HG02588 (cell line): ENCODE measurements at regions not wholly inside any gene's neighbourhood (a gene's known extent, or its start where the extent isn't known, plus 50 kb on each side); places are given as distances from the start of the nearest gene placed in this dataset.
"Not testable (repeated sequence)": the region's sequence is repeated elsewhere in the genome, so short reads cannot be mapped to it uniquely, and the experiment has no call there.

Experiments used
- ATAC-seq: cut with Tn5 transposase; IDR thresholded peaks from one replicate; pipeline ENCODE4 v1.9.1; 2021; ENCODE audit warnings: mild to moderate bottlenecking, moderate library complexity; ENCODE audit not compliant: unreplicated experiment

DNA sequence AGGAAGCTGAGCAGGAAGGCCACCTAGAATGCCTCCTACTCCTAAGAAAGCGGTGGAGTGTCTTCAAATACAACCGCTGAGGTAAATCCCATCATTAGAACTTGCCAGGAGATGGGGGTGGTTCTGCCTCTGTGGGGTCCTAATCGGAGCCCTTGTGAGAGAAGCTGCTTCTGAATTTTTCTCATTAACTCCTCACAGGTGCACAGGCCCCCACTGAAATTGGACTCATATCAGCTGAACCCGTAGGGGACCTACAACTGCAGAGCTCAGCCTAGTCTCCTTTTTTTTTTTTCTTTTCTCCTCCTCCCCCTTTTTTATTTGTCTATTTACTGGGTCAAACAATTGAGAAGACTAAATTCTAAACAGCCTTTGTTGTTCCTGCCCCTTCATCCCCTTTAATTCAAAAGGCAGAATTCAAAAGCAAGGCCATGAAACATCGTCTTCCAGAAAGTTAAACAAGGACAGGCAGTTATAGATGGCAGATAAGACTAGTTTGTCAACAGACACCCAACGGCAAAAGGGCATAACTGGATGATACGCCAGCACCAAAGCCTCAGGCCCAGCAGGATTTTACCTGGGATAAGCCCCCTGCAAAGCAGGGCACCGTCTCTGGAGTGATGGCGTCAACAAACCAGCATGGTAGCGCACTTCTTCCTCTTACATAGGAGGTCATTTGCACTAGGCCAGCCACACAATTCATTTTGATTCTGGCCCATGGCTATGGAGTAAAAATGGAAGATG, 213.7 kb upstream of the HES1 start:
- ATAC-seq: no peak

DNA sequence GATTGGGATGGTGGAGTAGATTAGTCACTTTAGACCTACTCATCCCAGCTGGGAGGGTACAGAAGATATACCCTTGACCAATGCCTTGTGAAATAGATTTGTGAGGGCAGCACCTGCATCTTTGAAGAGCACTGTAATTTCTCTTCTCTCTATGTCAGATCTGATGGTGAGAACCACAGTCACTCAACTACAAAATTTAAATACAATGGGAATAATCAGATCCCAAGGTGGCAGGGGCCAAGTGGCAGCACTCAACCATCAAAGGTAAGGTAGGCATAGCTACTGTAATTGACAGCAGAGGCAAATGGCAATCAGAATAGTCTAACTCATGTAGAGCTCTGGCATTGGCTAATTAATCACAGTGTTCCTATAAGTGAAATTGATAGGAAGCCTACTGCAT, 212.0 kb upstream of the HES1 start:
- not testable (repeated sequence) for ATAC-seq

DNA sequence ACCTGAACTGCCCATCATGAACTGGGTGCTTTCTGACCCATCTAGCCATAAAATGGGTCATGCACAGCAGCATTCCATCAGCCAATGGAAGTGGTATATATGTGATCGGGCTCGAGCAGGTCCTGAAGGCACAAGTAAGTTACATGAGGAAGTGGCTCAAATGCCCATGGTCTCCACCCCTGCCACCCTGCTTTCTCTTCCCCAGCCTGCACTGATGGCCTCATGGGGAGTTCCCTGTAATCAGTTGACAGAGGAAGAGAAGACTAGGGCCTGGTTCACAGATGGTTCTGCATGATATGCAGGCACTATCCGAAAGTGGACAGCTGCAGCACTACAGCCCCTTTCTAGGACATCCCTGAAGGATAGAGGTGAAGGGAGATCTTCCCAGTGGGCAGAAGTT, 209.9 kb upstream of the HES1 start:
- not testable (repeated sequence) for ATAC-seq

DNA sequence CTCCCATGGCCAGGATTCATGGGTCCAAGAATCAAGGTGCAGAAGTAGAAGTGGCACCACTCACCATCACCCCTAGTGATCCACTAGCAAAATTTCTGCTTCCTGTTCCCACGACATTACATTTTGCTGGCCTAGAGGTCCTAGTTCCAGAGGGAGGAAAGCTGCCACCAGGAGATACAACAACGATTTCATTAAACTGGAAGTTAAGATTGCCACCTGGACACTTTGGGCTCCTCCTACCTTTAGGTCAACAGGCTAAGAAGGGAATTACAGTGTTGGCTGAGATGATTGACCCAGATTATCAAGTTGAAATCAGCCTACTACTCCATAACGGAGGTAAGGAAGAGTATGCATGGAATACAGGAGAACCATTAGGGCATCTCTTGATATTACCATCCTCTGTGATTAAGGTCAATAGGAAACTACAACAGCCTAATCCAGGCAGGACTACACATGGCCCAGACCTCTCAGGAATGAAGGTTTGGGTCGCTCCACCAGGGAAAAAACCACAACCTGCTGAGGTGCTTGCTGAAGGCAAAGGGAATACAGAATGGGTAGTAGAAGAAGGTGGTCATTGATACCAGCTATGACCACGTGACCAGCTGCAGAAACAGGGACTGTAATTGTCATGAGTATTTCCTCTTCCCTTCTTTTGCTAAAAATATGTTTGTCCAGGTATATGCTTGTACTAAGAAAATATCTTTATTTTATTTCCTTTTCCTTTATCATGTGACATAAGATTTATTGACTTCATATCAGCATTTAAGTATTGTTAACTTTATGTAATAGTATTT, 208.3 kb upstream of the HES1 start:
- ATAC-seq: not testable (repeated sequence)

DNA sequence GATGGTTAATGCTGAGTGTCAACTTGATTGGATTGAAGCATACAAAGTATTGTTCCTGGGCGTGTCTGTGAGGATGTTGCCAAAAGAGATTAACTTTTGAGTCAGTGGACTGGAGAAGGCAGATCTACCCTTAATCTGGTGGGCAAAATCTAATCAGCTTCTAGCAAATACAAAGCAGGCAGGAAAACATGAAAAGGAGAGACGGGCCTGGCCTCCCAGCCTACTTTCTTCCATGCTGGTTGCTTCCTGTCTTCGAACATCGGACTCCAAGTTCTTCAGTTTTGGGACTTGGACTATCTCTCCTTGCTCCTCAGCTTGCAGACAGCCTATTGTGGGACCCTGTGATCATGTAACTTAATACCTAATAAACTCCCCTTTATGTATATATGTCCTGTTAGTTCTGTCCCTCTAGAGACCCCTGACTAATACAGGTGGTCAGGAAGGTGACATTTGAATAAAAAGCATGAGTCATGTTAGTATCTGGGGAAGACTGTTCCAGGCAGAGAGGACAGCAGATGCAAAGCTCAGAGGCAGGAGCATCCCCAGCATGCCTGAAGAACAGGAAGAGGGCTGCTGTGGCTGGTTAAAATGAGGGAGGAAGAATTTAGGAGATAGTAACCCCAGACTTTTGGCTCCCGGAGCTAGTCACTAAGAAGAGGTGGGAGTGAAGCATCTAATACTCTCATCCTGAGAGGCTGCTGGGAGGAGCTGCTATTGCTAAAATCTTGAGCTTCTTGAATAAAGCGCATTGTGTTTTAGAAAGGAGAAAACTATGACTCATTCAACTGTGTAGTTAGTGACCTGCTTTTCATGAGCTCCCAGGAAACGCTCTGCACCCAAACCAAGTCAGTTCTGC, 207.4 kb upstream of the HES1 start:
- no peak for ATAC-seq

DNA sequence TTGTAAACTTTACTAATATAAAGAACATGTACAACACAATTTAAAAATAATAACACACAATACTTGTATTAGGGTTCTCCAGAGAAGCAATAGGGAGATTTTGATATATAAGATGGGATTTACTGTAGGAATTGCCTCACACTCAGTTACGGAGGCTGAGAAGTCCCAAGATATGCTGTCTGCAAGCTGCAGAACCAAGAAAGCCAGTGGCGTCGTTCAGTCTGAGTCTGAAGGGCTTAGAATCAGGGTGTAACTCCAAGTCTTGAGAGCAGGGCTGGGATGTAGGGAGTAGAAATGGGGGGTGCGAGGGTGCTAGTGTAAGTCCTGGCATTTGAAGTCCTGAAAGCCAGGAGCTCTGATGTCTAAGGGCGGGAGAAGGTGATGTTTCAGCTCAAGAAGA, 206.6 kb upstream of the HES1 start:
- ATAC-seq: no peak

DNA sequence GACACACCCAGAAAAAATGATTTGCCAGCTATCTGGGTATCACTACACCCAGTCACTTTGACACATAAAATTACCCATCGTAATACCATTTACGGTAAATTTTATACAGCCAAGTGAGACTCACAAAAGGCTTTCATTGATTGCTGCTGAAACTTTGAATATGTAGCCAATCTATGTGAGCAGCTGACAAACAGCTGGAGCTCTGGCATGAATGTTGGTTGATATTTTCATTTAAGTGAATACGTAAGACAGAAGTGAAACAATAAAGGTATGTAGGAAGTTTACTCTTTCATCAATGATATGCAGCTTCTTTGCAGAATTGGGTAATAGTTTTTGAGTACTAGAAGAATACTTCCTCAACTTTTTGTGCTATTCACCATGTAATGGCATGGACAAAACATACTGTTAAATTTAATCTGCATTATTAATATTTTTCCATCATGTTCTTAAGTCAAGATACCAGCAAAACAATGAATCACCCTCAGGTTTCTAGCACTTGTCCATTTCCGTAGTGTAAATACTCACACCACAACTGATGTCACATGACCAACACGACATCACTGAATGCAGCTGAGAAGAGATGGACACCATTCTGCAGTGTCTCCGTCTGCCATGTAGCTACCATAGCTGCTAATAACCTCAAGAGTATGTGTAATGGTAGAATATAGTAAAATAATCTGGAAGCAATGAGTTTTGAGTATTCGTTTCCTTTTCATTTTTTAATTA, 205.9 kb upstream of the HES1 start:
- ATAC-seq: no peak

DNA sequence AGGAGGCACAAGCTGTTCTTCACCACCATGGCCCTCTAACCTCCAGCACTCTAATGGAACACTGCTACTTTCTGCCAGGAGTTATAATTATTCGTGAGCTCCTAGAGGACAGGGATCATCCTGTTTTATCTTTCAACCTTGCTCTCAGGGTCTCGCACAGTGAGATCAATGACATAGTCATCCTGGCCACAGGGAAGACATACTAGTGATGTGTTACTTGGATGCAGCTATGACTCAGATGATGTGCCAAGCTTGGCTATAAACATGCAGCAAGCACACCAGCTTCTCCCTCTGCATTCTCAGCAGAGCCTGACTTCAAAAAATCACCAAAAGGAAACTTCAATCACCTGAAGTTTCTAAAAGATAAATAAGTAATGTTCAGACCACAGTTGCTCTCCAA, 203.8 kb upstream of the HES1 start:
- ATAC-seq: no peak

DNA sequence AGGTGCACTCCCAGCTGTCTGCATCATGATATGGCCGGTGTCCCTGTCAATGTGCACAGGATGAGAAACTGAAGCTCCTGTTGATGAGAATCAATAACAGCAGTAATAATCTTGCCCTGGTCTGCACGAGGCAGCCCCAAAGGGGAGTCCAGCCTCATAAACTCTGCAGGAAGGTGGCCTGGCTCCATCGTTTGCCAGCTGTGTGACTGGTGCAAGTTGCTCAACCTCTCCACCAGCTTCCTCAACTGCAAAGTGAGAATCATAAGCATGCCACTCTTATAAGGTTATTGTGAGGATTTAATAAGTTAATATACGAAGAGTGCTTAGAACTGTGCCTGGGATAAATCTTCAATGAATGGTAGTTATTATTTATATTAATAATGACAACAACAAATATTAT, 203.4 kb upstream of the HES1 start:
- ATAC-seq: no peak

DNA sequence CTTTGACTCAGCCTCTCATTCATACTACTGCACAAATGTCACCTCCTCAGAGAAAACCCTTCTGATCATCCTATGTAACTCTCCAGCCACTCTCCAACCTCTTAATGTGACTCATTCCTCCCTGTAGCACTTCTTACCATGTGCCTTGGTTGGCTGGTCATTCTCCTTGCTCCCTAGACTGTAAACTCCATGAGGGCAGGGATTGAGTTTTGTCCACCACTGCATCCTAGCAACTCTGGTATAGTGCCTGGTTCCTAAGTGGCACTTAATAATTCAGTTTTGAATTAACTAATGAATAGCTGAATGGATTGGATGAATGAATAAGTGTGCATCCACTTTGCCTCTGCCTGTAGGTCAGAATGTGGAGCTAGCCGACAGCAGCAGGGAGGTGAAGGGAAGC, 202.5 kb upstream of the HES1 start:
- ATAC-seq: no peak

DNA sequence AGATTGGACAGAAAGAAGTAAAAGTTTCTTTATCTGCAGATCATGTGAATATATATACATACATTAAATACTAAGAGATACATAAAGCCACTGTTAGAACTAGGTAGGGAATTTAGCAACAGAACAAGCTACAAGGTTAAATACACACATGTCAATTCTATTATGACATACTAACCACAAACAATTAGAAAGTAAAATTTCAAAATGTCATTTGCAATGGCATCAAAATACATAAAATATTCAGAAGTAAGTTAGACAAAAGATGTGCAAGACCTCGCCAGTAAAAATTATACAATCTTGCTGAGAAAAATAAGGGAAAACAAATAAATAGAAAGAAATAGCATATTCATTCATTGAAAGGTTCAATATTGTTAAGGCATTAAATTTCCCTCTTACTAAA, 200.0 kb upstream of the HES1 start:
- ATAC-seq: no peak

DNA sequence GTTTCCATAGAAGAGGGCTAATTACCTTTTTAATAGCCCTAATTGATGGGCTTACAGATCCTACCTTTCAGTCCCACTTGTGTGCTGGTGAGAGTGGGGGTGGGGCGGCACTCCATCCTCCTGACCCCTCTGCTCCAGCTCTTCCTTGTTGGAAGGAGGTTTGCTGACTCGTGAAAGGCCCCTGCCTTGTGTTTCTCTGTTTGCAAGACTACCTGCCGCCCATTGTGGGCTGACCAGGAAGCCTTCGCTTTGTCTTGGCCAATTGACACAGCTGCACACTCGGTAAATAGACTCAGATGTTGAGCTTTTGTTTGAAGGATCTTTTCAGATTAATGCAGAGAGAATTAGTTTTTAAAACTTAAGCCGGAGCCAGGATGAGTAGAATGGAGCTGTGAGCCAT, 197.3 kb upstream of the HES1 start:
- ATAC-seq: no peak

DNA sequence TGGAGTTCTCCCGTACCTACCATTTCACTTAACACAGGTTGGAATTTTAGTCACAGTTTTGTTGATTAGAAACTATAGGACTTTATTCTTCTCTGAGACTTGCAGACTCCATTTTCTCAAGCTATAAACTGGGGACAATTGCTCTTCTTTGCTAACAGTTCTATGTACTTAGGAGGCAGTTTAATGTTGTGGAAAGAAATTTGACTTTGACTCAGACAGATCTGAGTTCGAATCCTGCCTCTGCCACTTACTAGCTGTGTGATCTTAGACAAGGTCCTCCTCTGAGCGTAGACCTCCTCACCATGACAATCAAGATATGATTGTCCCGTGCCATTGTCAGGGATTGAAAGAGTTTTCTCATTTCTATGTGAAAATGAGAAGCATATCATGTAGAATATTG, 196.4 kb upstream of the HES1 start:
- no peak for ATAC-seq

DNA sequence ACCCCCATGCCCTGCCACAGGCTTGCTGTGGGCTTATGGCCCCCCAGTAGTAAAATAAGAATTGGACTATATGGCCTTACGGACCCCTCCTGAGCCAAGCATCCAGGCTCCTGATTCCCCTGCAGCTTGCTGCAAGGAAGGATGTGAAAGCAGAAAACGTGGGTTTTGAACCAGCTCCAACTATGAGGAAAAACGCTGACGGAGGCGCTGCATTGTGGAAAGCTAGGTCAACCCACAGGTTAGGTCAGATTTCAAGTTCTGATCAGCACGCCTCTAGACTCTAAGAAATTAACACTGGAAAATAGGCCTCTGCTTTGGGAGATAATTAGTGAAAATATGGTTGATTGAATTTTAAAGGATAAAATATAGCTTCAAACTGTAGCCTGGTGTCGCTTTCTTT, 195.4 kb upstream of the HES1 start:
- no peak for ATAC-seq

DNA sequence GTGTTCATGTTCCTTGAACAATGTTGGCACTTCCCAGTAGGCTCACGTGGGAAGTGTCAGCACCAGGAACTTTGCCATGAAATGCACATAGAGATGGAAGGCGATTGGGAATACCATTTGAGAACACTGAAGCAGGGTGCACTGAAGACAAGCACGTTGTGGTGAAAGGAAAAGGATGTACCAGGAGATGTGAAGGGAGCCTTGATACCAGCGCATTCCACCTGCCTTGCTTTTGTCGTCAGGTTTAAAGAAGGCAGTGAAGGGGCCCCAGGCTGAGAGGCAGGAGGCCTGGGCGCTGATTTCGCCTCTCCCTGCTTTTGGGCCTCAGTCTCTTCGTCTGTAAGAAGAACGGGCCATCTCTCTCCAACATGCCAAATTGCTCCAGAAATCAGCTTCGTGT, 194.5 kb upstream of the HES1 start:
- ATAC-seq: no peak

DNA sequence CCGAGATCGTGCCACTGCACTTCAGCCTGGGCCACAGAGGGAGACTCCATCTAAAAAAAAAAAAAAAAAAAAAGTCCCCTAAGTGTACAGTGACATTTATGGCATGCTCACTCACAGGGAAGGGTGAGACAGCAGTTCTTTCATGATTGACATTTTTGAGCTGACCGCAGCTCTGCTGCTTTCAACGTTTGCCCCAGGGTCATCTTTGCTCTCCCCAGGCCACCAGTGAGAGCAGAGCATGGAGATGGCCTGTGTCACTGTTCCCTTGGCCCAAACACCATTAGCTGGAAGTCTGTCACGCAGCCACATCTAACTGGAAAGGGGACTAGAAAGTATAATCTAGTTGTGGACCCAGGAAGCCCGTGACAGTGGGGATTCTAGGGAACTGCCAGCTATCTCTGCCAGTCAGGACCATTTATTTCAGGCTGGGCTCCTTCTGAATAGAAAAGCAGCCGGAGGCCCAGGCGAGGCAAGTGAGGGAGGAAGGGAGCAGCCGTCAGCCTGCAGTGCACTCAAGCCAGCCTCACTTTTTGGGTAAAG, 193.4 kb upstream of the HES1 start:
- ATAC-seq: no peak

DNA sequence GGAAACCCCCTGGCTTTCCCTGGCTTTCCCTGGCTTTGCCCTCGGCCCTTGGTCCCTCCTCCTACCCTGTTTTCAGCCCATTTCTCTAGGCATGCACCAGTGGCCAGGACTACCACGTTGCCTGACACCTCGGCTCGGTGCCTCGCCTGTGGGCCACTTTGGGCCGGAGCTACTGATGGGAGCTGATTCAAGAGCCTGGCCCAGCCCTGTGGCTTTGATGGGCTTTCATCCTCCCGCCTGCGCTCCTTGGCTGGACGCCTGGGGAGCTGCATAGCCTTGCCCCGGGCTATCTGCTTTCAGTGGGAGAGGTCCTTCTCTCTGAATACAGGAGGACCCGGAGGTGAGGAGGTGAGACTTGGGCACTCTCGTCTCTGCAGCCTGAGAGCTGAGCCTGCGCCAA, 192.7 kb upstream of the HES1 start:
- ATAC-seq: no peak

DNA sequence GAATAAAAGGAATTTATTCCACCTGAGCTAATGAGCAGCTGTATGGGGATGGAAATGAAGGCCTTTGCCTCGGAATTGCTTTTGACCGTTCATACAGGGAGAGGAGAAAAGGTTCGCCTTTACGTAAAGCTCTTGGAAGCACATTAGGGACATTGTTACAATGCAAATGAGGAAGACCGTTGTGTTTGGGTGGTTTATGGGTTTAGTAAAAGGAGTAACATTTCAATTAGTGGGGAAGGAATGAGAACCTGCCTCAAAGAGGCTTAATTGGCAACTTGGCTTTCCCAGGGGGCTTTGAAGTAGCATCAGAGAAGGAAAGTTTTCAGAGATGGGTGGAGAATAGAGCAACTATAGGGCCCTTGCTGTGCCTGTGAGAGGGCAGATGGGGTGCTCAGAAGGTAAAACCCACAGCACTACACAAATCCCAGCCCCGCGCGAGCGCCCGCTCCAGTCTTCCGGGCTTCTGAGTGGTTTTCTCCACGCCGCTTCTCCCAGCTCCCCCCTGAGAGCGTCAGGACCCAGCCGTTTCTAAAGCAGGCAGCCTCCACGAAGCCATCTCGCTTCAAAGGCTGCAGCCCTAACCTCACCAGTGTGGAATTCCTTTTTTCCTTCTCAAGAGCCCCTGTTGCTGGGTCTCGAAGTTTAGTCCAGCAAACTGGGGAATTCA, 192.0 kb upstream of the HES1 start:
- no peak for ATAC-seq

DNA sequence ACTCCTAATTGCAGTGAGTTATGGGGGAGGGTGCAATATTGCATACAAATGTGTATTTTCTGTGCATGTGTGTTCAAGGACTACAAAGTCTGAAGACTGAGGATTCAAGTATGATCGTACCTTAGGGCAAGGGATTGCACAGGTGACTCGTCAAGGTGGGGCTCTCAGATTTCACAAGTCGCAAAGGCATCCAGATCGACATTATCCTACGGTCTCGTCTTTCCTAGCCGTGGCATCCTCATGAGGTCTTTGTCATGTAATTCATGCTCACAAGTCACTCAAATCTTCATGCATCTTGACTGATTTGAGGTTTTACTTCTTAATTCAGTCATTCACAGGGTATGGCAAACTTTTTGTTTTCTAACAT, 191.4 kb upstream of the HES1 start:
- ATAC-seq: no peak

DNA sequence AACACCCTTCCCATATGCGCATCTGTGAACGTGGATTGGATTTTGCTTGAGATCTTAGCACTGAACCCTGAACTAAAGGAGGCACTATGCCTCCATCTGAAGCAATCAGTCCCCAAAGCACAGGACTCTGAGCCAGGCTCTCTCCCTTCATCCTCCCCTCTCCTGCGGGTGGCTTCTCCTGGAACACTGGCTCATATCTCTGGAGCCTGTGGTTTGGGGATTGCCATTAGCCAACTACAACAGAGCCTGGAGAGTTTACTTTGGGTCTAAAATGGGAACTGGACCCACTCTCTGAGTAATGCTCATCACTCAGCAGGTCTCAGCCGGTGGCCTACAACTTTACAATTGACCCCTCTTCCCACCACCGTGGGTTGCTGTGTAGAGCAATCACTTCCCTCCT, 190.8 kb upstream of the HES1 start:
- ATAC-seq: no peak
